G401 (cell line): ENCODE measurements at regions not wholly inside any gene's neighbourhood (a gene's known extent, or its start where the extent isn't known, plus 50 kb on each side); places are given as distances from the start of the nearest gene placed in this dataset.
"Not testable (repeated sequence)": the region's sequence is repeated elsewhere in the genome, so short reads cannot be mapped to it uniquely, and the experiment has no call there.

ENCODE experiments used
- DNase-seq: peaks from one replicate; pipeline ENCODE4 v3.0.0-alpha.2; 2015; ENCODE audit warnings: low spot score
- in situ Hi-C: cut with HindIII; loops from 2 replicates; pipeline ENCODE4 v1.10.0; 2016; ENCODE audit warnings: low sequenced_read_pairs, mixed read lengths

GRCh38 chr2:158866082-158866481 is 71.0 kb downstream of the DAPL1 start:
- in situ Hi-C loops, DNase-seq: not testable (repeated sequence)

GRCh38 chr2:158867531-158868191 is 72.5 kb downstream of the DAPL1 start:
- DNase-seq, in situ Hi-C loops: not testable (repeated sequence)

GRCh38 chr2:158868386-158868785 is 73.3 kb downstream of the DAPL1 start:
- DNase-seq, in situ Hi-C loops: not testable (repeated sequence)

GRCh38 chr2:158869122-158869521 is 74.0 kb downstream of the DAPL1 start:
- in situ Hi-C loops, DNase-seq: not testable (repeated sequence)

- DNase-seq: not testable (repeated sequence)
Measured at GRCh38 chr2:158869609-158870008, 74.5 kb downstream of the DAPL1 start.

GRCh38 chr2:158878003-158878402 is 82.9 kb downstream of the DAPL1 start:
- DNase-seq: no peak
- in situ Hi-C loops: no loop called here

More at GRCh38 chr2:158869609-158870008, 74.5 kb downstream of the DAPL1 start:
- in situ Hi-C loops: not testable (repeated sequence)

- in situ Hi-C loops: no loop called here
- DNase-seq: no peak
Measured at GRCh38 chr2:158879229-158879903, 84.2 kb downstream of the DAPL1 start.

GRCh38 chr2:158882297-158882696 is 86.1 kb upstream of the TANC1 start:
- no peak for DNase-seq
- in situ Hi-C loops: no loop called here

GRCh38 chr2:158884552-158884951 is 83.9 kb upstream of the TANC1 start:
- DNase-seq, in situ Hi-C loops: not testable (repeated sequence)

- in situ Hi-C loops, DNase-seq: not testable (repeated sequence)
Measured at GRCh38 chr2:158885018-158885678, 83.3 kb upstream of the TANC1 start.

- in situ Hi-C loops, DNase-seq: not testable (repeated sequence)
Measured at GRCh38 chr2:158885679-158886050, 82.8 kb upstream of the TANC1 start.

GRCh38 chr2:158889135-158889853 is 79.1 kb upstream of the TANC1 start:
- DNase-seq: no peak
- in situ Hi-C loops: no loop called here

GRCh38 chr2:158890296-158890905 is 78.0 kb upstream of the TANC1 start:
- no peak for DNase-seq
- in situ Hi-C loops: no loop called here

- peak; percentile 81 for DNase-seq
- in situ Hi-C loops: no loop called here
Measured at GRCh38 chr2:158893026-158893425, 75.4 kb upstream of the TANC1 start.

- no peak for DNase-seq
- in situ Hi-C loops: no loop called here
Measured at GRCh38 chr2:158893474-158893873, 75.0 kb upstream of the TANC1 start.

GRCh38 chr2:158894078-158894477 is 74.4 kb upstream of the TANC1 start:
- no peak for DNase-seq
- in situ Hi-C loops: no loop called here

GRCh38 chr2:158894572-158894971 is 73.9 kb upstream of the TANC1 start:
- in situ Hi-C loops: no loop called here
- no peak for DNase-seq

- DNase-seq: no peak
- in situ Hi-C loops: no loop called here
Measured at GRCh38 chr2:158900345-158900744, 68.1 kb upstream of the TANC1 start.

- DNase-seq: no peak
- in situ Hi-C loops: no loop called here
Measured at GRCh38 chr2:158902005-158902398, 66.4 kb upstream of the TANC1 start.
